ENCODE measurements at regions not wholly inside any gene's neighbourhood (a gene's known extent, or its start where the extent isn't known, plus 50 kb on each side); places are given as distances from the start of the nearest gene placed in this dataset.
"Not testable (repeated sequence)": the region's sequence is repeated elsewhere in the genome, so short reads cannot be mapped to it uniquely, and the experiment has no call there.

- no peak for DNase-seq
These were observed 289.2 kb upstream of the FOXF1 start for GRCh38 chr16:86221085-86221484.

DNA sequence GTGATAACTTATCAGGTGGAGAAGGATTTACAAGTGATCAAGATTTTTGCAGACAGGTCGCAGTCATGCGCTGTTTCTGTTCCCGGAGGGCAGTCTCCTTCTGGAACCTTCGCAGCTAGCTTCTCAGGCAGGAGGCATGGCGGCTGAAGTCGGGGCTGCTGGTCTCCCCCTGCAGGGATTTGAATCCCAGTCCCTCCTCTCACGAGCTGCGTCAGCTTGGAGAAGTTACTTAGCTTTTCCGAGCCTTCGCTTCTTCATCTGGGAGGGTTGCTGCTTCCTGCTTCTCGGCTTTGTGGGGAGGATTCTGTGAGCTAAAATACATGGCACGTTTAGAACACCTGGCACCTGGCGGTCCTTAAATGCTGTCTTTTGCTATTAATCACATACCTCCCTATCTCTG, 287.8 kb upstream of the FOXF1 start:
- no peak for DNase-seq

- DNase-seq: no peak
These were observed 287.3 kb upstream of the FOXF1 start for GRCh38 chr16:86222965-86223551.

- DNase-seq: no peak
These were observed 286.2 kb upstream of the FOXF1 start for GRCh38 chr16:86224126-86224525.

DNA sequence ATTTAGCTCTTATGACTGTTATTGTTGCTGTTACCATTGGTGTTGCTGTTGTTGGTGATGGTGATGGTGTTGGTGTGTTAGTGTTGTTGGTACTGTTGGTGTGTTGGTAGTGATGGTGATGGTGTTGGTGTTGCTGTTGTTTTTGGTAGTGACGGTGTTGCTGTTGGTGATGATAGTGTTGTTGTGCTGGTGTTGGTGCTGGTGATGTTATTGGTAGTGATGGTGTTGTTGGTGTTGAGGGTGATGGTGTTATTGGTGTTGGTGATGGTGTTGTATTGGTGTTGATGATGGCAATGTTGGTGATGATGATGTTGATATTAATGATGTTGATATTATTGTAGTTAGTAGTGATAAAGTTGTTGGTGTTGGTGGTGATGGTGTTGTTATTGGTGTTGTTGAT, 285.7 kb upstream of the FOXF1 start:
- DNase-seq: no peak

DNA sequence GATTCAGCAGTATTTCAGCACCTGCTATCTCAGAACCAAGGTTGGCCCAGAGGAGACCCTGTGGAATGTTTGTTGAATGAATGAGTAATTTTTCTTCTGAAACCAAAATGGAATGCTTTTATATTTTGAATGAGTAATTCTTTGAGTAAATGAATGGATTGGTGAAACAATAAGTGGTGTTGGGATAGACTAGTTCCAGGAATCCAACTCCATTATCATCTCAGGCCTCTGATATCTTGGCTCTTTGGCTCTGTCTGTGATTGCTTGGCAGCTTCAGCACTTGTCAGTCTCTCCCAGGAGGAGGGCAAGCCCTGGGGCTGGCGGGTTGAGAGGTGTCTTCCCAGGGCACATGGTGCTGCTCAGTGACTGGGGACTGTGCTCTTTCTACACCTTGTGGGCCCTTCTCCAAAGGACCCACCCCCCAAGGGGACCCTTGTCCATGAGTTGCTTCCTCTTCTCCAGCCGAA, 284.4 kb upstream of the FOXF1 start:
- no peak for DNase-seq

- no peak for DNase-seq
These were observed 283.3 kb upstream of the FOXF1 start for GRCh38 chr16:86227041-86227440.

- no peak for DNase-seq
These were observed 282.5 kb upstream of the FOXF1 start for GRCh38 chr16:86227801-86228200.

DNA sequence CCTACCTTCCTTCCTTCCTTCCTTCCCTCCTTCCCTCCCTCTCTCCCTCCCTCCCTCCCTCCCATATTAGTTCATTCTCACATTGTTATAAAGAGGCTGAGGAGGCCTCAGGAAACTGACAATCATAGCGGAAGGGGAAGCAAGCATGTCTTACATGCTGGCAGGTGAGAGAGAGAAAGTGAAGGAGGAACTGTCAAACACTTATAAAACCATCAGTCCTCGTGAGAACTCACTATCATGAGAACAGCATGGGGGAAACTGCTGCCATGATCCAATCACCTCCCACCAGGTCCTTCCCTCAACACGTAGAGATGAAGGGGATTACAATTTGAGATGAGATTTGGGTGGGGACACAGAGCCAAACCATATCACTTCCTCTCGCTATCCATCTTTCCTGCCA, 281.6 kb upstream of the FOXF1 start:
- no peak for DNase-seq

GRCh38 chr16:86229283-86229682, 281.0 kb upstream of the FOXF1 start:
- DNase-seq: no peak

DNA sequence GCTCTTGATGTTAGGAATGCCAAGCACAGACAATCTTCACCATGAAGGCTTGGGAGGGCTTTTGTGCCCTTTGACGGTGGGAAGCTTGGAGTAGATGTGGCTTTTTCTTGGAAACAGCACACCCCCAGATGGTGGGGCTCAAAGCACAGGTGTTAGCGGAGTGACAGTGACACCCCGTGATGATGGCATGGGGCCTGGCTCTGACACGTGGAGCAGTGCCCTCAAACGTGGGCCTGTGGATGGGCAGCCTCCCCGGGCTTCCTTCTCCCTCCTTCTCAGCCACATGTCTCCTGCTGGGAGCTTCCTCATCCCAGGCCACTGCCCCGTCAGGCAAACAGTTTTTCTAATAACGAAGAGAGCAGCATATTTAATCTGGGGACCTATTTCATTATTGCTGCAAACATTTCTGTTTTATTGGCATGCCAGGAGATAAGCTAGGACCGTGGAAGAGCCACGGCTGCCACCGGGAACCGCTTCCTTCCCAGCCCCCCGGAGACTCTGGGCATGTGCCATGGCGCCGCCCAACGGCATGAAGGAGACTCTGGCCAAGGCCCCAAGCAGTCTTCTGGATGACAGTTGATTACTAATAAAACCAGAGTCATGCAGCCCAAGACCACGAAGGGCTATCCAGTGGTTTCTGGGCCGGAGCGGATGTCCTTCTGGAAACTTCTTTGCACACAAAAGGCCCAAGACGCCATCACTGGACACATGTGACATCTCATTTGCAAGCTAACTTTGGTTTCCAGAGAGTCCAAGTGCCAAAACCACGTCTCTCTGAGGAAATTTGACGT, 280.3 kb upstream of the FOXF1 start:
- no peak for DNase-seq

GRCh38 chr16:86231321-86231995, 278.9 kb upstream of the FOXF1 start:
- DNase-seq: no peak

DNA sequence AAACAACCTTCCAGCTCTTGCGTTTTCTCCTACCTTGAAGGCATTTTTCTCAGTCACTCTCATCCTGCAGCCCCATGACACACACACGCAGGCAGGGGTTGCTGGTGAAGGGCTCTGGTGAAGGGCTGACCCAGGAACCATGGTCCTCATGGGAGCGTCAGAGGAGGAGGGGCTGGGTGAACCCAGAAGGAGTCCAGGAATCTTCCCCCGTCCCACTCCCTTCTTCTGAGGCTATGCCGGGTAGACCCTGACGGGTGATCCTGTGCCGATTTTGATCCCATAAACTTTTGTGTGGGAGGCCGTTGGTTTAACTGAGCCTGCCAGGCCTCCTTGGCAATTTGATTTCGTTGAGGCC, 278.4 kb upstream of the FOXF1 start:
- DNase-seq: no peak

DNA sequence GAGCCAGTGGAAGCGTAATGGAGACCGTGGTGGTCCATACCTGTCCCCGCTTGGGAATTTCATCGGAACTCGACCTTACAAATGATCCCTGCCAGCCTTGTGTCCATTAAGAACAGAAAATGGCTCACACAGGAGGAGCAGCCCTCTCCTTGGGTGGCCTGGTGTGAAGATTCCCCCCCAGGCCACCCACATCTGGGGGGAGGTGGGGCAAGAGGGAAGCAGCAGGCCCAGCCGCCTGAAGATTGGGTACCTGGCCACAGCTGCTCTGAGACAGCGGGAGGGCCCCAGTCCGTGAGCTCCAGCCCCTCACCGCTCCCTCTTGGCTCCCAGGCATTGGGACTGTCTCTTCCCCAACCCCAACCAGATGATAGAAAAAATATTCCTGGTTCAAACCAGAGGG, 277.8 kb upstream of the FOXF1 start:
- no peak for DNase-seq

GRCh38 chr16:86233506-86233905, 276.8 kb upstream of the FOXF1 start:
- not testable (repeated sequence) for DNase-seq

- DNase-seq: no peak
These were observed 270.9 kb upstream of the FOXF1 start for GRCh38 chr16:86239381-86239780.

GRCh38 chr16:86240716-86241363, 269.5 kb upstream of the FOXF1 start:
- no peak for DNase-seq

GRCh38 chr16:86241681-86242080, 268.6 kb upstream of the FOXF1 start:
- DNase-seq: no peak

DNA sequence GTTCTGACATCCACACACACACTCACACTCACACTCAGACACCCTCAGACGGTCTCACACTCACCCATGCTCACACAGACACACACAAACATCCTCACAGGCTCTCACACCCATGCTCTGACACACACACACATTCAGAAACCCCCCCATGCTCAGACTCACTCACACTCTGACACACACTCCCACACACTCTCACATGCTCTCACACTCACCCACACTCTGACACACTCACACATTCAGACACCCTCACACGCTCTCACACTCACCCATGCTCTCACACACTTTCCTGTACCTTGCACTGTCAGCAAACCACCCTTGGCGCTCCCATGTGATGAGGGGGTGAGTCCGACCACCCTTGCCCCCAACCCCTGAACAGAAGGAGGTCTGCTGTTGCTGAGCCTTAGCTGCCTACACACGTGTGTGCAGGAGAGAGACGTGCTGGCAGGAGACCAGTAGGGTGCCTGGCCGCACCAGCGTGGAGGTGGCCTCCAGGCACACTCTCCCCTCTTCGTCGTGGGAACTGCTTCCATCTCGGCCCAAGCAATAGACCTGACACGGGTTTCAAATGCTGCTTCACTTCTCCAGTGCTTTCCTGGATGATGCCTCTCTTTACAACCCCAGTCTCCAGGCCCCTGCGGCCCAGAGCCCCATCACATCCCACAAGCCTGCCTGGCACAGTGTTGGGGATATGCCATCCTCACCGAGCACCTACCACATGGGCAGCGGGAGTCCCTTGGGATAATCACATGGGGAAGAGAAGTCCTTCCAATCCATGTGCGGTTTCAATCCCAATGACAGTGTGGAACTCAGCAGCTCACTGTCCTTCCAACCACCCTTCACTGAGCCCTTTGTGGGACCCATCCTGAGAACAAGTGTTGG, 267.8 kb upstream of the FOXF1 start:
- no peak for DNase-seq

DNA sequence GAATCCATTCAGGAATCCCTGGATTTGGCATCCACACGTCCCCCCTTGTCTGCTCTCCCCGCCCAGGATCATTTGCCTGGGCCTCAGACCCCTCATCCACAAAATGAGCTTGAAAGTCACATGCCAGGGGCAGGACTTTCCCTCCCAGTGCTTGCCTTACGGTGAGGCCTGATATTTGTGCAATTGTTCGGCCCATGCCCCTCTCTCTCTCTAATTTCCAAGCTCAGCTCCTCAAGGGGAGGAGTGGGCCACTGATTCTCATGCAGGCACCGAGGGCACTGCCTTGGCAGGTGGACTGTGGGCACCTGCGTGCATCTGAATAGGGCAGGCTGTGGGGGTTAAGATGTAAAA, 267.2 kb upstream of the FOXF1 start:
- DNase-seq: no peak

- no peak for DNase-seq
These were observed 266.7 kb upstream of the FOXF1 start for GRCh38 chr16:86243571-86244154.

DNA sequence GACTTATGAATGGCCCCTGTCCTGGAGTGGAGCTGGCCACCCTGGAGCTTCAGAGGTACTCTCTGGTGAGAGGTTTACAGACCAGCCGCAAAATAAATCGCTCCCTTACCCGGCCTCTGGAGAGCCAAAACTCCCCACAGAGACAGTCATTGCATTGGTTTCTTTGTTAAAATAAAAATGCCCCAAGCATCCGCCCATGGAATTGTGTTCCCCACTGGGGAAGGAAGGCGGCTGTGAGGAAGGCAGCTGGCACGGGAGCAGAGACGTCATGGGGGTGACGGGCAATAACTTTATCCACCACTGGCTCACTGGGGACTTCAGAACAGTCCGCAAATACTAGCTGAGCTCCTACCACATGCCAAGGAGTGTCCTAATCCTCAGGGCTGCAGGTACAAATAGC, 266.2 kb upstream of the FOXF1 start:
- DNase-seq: no peak

Data from DMS53 (cell line).